ENCODE measurements at regions not wholly inside any gene's neighbourhood (a gene's known extent, or its start where the extent isn't known, plus 50 kb on each side); places are given as distances from the start of the nearest gene placed in this dataset.

DNA sequence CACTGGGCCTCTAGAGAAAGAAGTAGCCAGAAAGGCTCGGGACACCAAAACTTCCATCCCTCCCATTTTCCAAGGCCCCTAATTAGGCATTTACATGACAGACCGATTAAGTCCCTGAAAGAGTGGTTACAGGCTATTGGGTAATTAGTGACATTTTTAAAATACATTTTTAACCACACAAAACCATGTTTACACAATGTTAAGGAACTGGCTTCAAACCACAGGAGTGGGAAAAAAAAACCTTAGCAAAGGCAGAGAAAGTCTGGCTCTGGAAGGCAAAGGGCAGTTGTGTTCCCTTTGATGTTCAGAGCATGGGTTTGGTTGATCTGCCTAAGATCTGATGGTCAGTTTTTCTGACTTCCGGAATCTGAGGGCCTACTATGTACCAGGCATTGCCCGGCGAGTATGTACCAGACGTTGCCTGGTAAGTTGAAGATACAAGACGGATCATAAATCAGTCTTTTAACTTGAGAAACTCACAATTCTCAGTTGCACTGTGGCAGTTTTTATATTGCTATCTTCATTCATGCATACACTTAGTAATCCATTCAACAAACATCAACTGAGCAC is 576.5 kb downstream of the MED13L start:
- CTCF ChIA-PET = no interaction called here
- no peak for DNase-seq
- H3K36me3 Mint-ChIP-seq = no peaks in the 10 kb centered on the region
- H3K9me3 Mint-ChIP-seq = peaks cover 14% of the 10 kb centered on the region
- H3K4me3 Mint-ChIP-seq = no peak overlapping the region
- no peak overlapping the region for H3K27ac Mint-ChIP-seq
- H3K4me1 Mint-ChIP-seq (ENCODE audit: low read depth) = no peaks in the 10 kb centered on the region
- H3K27me3 Mint-ChIP-seq = no peaks in the 10 kb centered on the region
- intact Hi-C loops (cut with micrococcal nuclease) = no loop called here
- POLR2A ChIA-PET = no interaction called here

DNA sequence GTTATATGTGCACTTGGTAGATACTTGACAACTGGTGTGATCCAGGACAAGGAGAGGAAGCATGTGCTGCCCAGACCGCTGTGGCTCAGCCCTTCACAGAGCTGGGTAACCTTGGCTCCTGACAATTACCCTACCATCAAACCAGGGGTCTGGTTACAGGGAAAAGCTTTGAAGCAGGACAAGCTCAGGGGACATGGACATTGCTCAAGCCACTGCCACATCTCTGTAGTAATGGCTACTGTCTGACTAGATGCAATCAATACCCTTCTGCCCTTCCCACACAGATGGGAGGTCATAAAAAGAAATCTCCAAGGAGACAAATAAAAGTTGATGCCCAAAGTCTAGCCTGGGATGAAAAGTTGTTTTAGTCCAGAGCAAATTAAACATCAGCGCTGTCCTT is 577.4 kb downstream of the MED13L start:
- no peaks in the 10 kb centered on the region for H3K27me3 Mint-ChIP-seq
- DNase-seq = no peak
- ChIA-PET POLR2A (no interaction called here), CTCF (no interaction called here)
- H3K9me3 Mint-ChIP-seq = peaks cover 9% of the 10 kb centered on the region
- H3K27ac Mint-ChIP-seq = no peak overlapping the region
- H3K4me1 Mint-ChIP-seq (ENCODE audit: low read depth) = no peaks in the 10 kb centered on the region
- no peaks in the 10 kb centered on the region for H3K36me3 Mint-ChIP-seq
- no peak overlapping the region for H3K4me3 Mint-ChIP-seq
- intact Hi-C loops (cut with micrococcal nuclease) = no loop called here

DNA sequence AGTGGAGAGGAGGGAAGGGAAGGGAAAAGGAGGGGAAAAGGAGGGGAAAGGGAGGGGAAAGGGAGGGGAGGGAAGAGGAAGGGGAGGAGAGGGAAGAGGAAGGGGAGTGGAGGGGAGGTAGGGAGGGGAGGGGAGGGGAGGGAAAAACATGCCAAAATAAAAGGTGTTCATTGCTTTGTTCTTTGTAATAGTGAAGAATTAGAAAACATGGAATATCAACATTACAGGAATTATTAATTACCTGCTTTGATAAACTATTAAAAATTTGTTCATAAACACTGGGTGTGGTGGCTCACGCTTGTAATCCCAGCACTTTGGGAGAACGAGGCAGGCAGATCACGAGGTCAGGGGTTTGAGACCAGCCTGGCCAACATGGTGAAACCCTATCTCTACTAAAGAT is 579.2 kb downstream of the MED13L start:
- Mint-ChIP-seq H3K27ac (no peak overlapping the region), H3K4me1 (ENCODE audit: low read depth) (no peaks in the 10 kb centered on the region), H3K9me3 (peaks cover 9% of the 10 kb centered on the region), H3K36me3 (no peaks in the 10 kb centered on the region), H3K4me3 (no peak overlapping the region), H3K27me3 (no peaks in the 10 kb centered on the region)
- no peak for DNase-seq
- intact Hi-C loops (cut with micrococcal nuclease) = no loop called here
- ChIA-PET POLR2A (no interaction called here), CTCF (no interaction called here)

- H3K4me3 Mint-ChIP-seq = no peak overlapping the region
- ChIA-PET POLR2A (interaction anchor here (0.6 kb wide), 1 partner anchor 23 kb away, joined by 3 read pairs; no protein-coding TSS in a partner anchor), CTCF (no interaction called here)
- intact Hi-C loops (cut with micrococcal nuclease) = no loop called here
- DNase-seq = no peak
- H3K4me1 Mint-ChIP-seq (ENCODE audit: low read depth) = no peaks in the 10 kb centered on the region
- H3K27ac Mint-ChIP-seq = no peak overlapping the region
- no peaks in the 10 kb centered on the region for H3K36me3 Mint-ChIP-seq
- peaks cover 9% of the 10 kb centered on the region for H3K9me3 Mint-ChIP-seq
- no peaks in the 10 kb centered on the region for H3K27me3 Mint-ChIP-seq
Observed at GRCh38 chr12:115697340-115697739, 580.2 kb downstream of the MED13L start.

GRCh38 chr12:115694564-115694963 is 582.9 kb downstream of the MED13L start:
- DNase-seq = no peak
- Mint-ChIP-seq H3K4me3 (no peak overlapping the region), H3K36me3 (no peaks in the 10 kb centered on the region), H3K4me1 (ENCODE audit: low read depth) (no peaks in the 10 kb centered on the region), H3K27ac (no peak overlapping the region), H3K27me3 (no peaks in the 10 kb centered on the region), H3K9me3 (no peaks in the 10 kb centered on the region)
- CTCF ChIA-PET = no interaction called here
- intact Hi-C loops (cut with micrococcal nuclease) = no loop called here
- POLR2A ChIA-PET = no interaction called here

DNA sequence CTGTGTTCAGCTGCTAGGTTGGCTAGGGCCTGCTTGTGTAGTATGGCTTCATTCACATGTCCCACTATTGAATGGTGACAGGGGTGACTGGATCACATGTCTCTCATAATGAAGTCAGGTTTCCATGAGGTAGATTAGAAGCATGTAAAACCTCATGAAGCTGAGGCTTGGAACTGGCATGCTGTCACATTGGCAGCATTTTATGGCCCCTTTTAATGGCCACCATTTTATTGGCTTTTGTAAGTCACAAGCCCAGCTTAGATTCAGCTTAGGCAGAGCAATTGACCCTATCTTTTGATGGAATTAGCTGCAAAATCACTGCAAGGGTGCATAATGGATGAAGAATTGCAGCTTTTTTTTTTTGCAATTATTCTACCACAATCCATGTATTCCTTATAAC is 583.5 kb downstream of the MED13L start:
- CTCF ChIA-PET = no interaction called here
- intact Hi-C loops (cut with micrococcal nuclease) = no loop called here
- POLR2A ChIA-PET = no interaction called here
- H3K4me1 Mint-ChIP-seq (ENCODE audit: low read depth) = no peaks in the 10 kb centered on the region
- H3K36me3 Mint-ChIP-seq = no peaks in the 10 kb centered on the region
- no peaks in the 10 kb centered on the region for H3K27me3 Mint-ChIP-seq
- no peaks in the 10 kb centered on the region for H3K9me3 Mint-ChIP-seq
- H3K4me3 Mint-ChIP-seq = no peak overlapping the region
- DNase-seq = no peak
- no peak overlapping the region for H3K27ac Mint-ChIP-seq

DNA sequence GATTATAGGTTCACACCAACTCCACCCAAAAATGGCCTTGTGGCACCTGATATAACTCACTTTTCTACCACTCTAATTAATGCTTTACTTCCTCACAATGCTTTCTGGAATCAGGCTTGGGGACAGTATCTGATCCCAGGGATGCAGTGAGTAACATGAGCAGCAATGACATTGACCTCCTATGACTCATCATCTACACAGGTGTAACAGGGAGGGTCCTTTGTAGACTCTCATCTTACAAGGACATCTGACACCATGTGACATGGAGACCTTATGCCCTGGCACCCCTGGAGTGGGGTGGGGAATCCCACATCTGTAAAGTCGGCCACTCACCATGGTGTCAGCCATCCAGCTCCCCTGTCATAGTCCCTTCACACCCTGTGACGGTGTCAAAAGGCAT is 586.4 kb downstream of the MED13L start:
- H3K27me3 Mint-ChIP-seq = peaks cover 1% of the 10 kb centered on the region
- H3K4me3 Mint-ChIP-seq = no peak overlapping the region
- intact Hi-C loops (cut with micrococcal nuclease) = no loop called here
- no peaks in the 10 kb centered on the region for H3K4me1 Mint-ChIP-seq (ENCODE audit: low read depth)
- no peak for DNase-seq
- H3K27ac Mint-ChIP-seq = no peak overlapping the region
- ChIA-PET CTCF (no interaction called here), POLR2A (no interaction called here)
- H3K36me3 Mint-ChIP-seq = no peaks in the 10 kb centered on the region
- no peaks in the 10 kb centered on the region for H3K9me3 Mint-ChIP-seq

GRCh38 chr12:115687094-115687493 is 590.4 kb downstream of the MED13L start:
- Mint-ChIP-seq H3K9me3 (no peaks in the 10 kb centered on the region), H3K27ac (no peak overlapping the region), H3K4me3 (no peak overlapping the region), H3K36me3 (no peaks in the 10 kb centered on the region), H3K27me3 (peaks cover 1% of the 10 kb centered on the region), H3K4me1 (ENCODE audit: low read depth) (no peaks in the 10 kb centered on the region)
- ChIA-PET POLR2A (no interaction called here), CTCF (no interaction called here)
- no peak for DNase-seq
- intact Hi-C loops (cut with micrococcal nuclease) = no loop called here

DNA sequence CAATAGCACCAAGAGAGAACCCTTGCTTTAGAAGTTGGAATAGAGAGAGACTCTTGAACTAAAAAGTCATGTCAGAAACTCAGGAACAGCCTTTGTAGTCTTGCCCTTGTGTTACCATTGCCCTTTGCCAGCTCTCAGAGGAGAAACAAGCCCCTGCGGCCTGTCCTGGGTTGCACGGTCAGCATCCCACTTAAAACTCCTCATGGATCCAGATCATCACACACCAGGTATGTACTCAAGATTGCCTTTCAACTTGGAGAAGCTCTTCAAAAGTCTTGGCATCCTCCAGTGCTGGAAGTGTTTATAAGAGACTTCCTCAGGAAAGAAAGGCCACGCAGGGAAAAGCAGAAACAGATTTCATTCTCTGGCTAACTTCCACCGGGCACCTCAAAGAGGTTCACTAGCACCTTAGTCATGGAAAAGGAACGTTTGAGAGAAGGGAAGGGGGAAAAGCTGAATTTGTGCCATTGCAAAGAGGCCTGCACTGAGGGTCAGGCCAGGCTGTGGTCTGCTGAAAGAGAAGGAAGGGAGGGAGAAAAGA is 594.2 kb downstream of the MED13L start:
- no peak overlapping the region for H3K27ac Mint-ChIP-seq
- H3K9me3 Mint-ChIP-seq = no peaks in the 10 kb centered on the region
- peaks cover 1% of the 10 kb centered on the region for H3K27me3 Mint-ChIP-seq
- no peak overlapping the region for H3K4me3 Mint-ChIP-seq
- no peaks in the 10 kb centered on the region for H3K4me1 Mint-ChIP-seq (ENCODE audit: low read depth)
- POLR2A ChIA-PET = no interaction called here
- CTCF ChIA-PET = no interaction called here
- no peak for DNase-seq
- intact Hi-C loops (cut with micrococcal nuclease) = no loop called here
- H3K36me3 Mint-ChIP-seq = no peaks in the 10 kb centered on the region

GRCh38 chr12:115680967-115681366 is 596.5 kb downstream of the MED13L start:
- ChIA-PET CTCF (no interaction called here), POLR2A (no interaction called here)
- intact Hi-C loops (cut with micrococcal nuclease) = no loop called here
- H3K27ac Mint-ChIP-seq = no peak overlapping the region
- H3K4me1 Mint-ChIP-seq (ENCODE audit: low read depth) = no peaks in the 10 kb centered on the region
- H3K36me3 Mint-ChIP-seq = no peaks in the 10 kb centered on the region
- H3K4me3 Mint-ChIP-seq = no peak overlapping the region
- no peak for DNase-seq
- no peaks in the 10 kb centered on the region for H3K27me3 Mint-ChIP-seq
- peaks cover 2% of the 10 kb centered on the region for H3K9me3 Mint-ChIP-seq

DNA sequence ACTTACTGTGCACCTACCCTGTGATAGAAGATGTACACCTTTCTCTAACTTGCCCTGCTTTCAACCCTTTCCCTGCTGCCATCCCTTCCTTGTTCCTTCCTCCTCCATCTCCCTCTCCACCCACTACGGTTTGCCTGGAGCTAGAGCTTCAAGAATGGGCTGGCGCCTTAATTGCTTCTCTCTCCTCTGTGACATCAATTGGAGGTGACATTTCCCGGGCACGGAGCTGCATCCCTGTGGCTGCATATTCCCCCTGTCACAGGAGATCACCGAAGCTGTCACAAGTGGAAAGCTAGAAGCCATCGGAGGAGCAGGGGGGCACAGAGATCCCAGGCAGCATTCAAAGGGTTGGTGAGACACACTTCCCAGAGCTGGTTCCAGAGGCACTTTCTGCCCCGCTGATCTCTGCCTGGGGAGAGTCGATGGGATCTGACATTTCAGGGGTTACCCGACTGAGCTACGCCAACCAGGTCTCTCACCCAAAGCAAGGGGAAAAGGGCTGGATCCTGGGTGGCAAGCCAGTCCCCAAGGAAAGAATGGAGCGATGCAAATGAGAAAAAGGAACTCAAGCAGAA is 604.9 kb downstream of the MED13L start:
- Mint-ChIP-seq H3K27me3 (no peaks in the 10 kb centered on the region), H3K9me3 (peaks cover 10% of the 10 kb centered on the region), H3K36me3 (no peaks in the 10 kb centered on the region), H3K27ac (no peak overlapping the region), H3K4me1 (ENCODE audit: low read depth) (no peaks in the 10 kb centered on the region), H3K4me3 (no peak overlapping the region)
- ChIA-PET POLR2A (no interaction called here), CTCF (no interaction called here)
- intact Hi-C loops (cut with micrococcal nuclease) = no loop called here
- DNase-seq = no peak

DNA sequence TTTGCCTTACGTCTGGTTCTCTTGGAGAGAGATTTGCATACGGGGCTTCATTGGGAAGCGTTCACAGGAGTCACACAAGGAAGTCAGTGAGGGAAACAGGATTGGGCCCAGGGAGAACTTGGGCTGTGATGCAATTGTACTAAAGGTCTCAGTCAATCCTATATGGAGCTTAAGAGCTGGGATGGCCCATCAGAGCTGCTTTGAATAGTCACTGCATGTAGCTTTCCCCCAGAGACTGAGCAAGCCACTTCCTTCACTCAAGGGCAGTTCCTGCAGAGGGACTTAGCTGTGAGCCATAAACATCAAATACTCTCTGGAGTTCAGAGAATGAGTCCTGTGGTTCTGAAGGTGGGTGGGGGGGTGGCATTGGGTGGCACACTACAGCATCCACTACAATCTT is 605.4 kb downstream of the MED13L start:
- intact Hi-C loops (cut with micrococcal nuclease) = no loop called here
- no peaks in the 10 kb centered on the region for H3K36me3 Mint-ChIP-seq
- H3K4me1 Mint-ChIP-seq (ENCODE audit: low read depth) = no peaks in the 10 kb centered on the region
- no peak for DNase-seq
- H3K4me3 Mint-ChIP-seq = no peak overlapping the region
- CTCF ChIA-PET = no interaction called here
- POLR2A ChIA-PET = no interaction called here
- peaks cover 10% of the 10 kb centered on the region for H3K9me3 Mint-ChIP-seq
- no peak overlapping the region for H3K27ac Mint-ChIP-seq
- H3K27me3 Mint-ChIP-seq = no peaks in the 10 kb centered on the region

DNA sequence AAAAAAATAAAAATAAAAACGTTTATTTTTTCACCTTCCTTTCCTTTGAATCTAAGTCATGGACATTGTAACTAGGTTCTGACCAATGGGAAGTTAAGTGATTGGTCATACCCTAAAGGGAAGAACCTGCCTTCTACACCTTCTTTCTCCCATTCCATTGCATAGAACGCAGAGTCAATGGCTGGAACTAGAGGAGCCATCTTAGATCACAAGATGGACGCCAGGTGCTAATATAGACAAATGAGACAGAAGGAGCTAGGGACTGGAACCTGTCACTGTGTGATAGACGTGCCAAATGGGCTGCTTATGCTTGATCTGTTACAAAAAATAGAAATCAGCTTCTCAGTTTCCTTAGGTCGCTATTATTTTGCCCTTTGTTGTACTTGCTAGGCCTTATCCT is 606.6 kb downstream of the MED13L start:
- POLR2A ChIA-PET = no interaction called here
- Mint-ChIP-seq H3K27me3 (no peaks in the 10 kb centered on the region), H3K4me3 (no peak overlapping the region), H3K9me3 (peaks cover 8% of the 10 kb centered on the region), H3K36me3 (no peaks in the 10 kb centered on the region), H3K27ac (no peak overlapping the region), H3K4me1 (ENCODE audit: low read depth) (no peaks in the 10 kb centered on the region)
- CTCF ChIA-PET = no interaction called here
- intact Hi-C loops (cut with micrococcal nuclease) = no loop called here
- no peak for DNase-seq
